ENCODE measurements at regions not wholly inside any gene's neighbourhood (a gene's known extent, or its start where the extent isn't known, plus 50 kb on each side); places are given as distances from the start of the nearest gene placed in this dataset.

DNA sequence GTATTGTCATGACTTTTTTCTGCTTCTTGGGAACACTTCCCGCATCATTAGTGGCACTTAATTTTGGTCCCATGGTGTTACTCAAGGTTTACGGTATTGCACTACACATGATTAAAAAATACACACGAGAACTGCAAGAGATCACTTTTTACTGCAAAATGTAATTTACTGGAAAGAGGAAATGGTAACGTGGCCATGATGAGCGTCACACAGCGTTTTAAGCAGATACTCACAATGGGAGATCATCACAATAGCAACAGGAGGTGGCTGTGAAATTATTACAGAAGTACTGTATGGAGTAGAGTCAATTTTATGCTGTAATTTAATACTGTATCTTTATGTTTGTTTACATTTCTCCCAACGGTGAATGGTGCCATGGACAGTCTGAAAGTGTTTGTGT lies 1510.3 kb downstream of the AMY1C start:
- TF ChIP-seq, protein P1, sequence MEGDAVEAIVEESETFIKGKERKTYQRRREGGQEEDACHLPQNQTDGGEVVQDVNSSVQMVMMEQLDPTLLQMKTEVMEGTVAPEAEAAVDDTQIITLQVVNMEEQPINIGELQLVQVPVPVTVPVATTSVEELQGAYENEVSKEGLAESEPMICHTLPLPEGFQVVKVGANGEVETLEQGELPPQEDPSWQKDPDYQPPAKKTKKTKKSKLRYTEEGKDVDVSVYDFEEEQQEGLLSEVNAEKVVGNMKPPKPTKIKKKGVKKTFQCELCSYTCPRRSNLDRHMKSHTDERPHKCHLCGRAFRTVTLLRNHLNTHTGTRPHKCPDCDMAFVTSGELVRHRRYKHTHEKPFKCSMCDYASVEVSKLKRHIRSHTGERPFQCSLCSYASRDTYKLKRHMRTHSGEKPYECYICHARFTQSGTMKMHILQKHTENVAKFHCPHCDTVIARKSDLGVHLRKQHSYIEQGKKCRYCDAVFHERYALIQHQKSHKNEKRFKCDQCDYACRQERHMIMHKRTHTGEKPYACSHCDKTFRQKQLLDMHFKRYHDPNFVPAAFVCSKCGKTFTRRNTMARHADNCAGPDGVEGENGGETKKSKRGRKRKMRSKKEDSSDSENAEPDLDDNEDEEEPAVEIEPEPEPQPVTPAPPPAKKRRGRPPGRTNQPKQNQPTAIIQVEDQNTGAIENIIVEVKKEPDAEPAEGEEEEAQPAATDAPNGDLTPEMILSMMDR (IDR thresholded peaks at IDR 0.05; ENCODE audit: borderline replicate concordance, extremely low read depth, low read length, poor library complexity, severe bottlenecking), result no peak
- TF ChIP-seq EZH2 (IDR thresholded peaks at IDR 0.05; ENCODE audit: borderline replicate concordance, low read depth, low read length, severe bottlenecking), result no peak
